HEK293 (cell line): ENCODE measurements at regions not wholly inside any gene's neighbourhood (a gene's known extent, or its start where the extent isn't known, plus 50 kb on each side); places are given as distances from the start of the nearest gene placed in this dataset.

ENCODE experiments used
- CTCF ChIP-seq: fragments of 450-650 bp; formaldehyde crosslinking; IDR thresholded peaks from 2 replicates; pipeline ENCODE4 v1.5.1; 2016; ENCODE audit warnings: missing biosample characterization, missing genetic modification characterization
- MYNN ChIP-seq: fragments of 450-650 bp; formaldehyde crosslinking; IDR thresholded peaks from 2 replicates; pipeline ENCODE4 v1.5.1; 2016; ENCODE audit warnings: missing biosample characterization, missing genetic modification characterization, borderline replicate concordance
- ZBTB20 ChIP-seq: fragments of 450-650 bp; formaldehyde crosslinking; IDR thresholded peaks from 2 replicates; pipeline ENCODE4 v1.5.1; 2016; ENCODE audit warnings: missing biosample characterization, missing genetic modification characterization
- ZBTB26 ChIP-seq: fragments of 450-650 bp; formaldehyde crosslinking; optimal IDR thresholded peaks from 2 replicates; pipeline ENCODE3; 2016; ENCODE audit warnings: missing biosample characterization, mild to moderate bottlenecking, missing genetic modification characterization
- ZBTB6 ChIP-seq: fragments of 450-650 bp; formaldehyde crosslinking; IDR thresholded peaks from 2 replicates; pipeline ENCODE4 v1.5.1; 2017; ENCODE audit warnings: missing biosample characterization, missing genetic modification characterization
- ZNF639 ChIP-seq: fragments of 450-650 bp; formaldehyde crosslinking; IDR thresholded peaks from 2 replicates; pipeline ENCODE4 v1.5.1; 2016; ENCODE audit warnings: missing biosample characterization, missing genetic modification characterization

GRCh38 chr20:53736757-53737395 lies 143.2 kb upstream of the ZNF217 start:
- no peak for TF ChIP-seq CTCF (tag by site-specific recombination)
- no peak for TF ChIP-seq ZBTB20 (tag by site-specific recombination)
- TF ChIP-seq MYNN, result no peak
- no peak for TF ChIP-seq ZBTB26
- no peak for TF ChIP-seq ZBTB6
- no peak for TF ChIP-seq ZNF639 (tag by site-specific recombination)
